DND-41 (cell line): ENCODE measurements at regions not wholly inside any gene's neighbourhood (a gene's known extent, or its start where the extent isn't known, plus 50 kb on each side); places are given as distances from the start of the nearest gene placed in this dataset.
"Not testable (repeated sequence)": the region's sequence is repeated elsewhere in the genome, so short reads cannot be mapped to it uniquely, and the experiment has no call there.

Experiments used
- EZH2 ChIP-seq: IDR thresholded peaks from 3 replicates; pipeline ENCODE4 v1.6.1; 2012; ENCODE audit warnings: borderline replicate concordance, low read depth, mild to moderate bottlenecking, moderate library complexity, low read length, inconsistent platforms; ENCODE audit not compliant: severe bottlenecking
- TF ChIP-seq, protein P1 (sequence below): IDR thresholded peaks from 2 replicates; pipeline ENCODE4 v1.5.1; 2012; ENCODE audit warnings: borderline replicate concordance, low read length, moderate library complexity, mild to moderate bottlenecking; ENCODE audit not compliant: poor library complexity, severe bottlenecking; ENCODE audit errors: extremely low read depth

DNA sequence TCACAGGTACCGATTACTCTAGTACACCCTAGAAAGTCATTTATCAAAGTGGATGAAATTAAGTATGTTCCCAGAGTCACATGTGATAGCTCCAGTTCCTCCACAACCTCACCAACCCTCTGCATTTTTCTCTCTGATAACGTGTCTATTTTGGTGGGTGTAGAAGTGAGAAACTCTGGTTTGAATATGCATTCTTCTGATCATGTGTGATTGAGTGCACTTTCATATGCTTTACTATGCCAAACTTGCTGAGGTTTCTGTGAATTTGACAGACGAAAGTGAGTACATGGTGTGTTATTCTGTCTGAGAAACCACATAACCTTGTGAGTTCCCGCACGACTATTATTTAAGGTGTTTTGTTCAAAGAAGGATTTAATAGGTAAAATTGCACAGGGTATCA, 81.1 kb downstream of the NAPG start:
- TF ChIP-seq, protein P1, sequence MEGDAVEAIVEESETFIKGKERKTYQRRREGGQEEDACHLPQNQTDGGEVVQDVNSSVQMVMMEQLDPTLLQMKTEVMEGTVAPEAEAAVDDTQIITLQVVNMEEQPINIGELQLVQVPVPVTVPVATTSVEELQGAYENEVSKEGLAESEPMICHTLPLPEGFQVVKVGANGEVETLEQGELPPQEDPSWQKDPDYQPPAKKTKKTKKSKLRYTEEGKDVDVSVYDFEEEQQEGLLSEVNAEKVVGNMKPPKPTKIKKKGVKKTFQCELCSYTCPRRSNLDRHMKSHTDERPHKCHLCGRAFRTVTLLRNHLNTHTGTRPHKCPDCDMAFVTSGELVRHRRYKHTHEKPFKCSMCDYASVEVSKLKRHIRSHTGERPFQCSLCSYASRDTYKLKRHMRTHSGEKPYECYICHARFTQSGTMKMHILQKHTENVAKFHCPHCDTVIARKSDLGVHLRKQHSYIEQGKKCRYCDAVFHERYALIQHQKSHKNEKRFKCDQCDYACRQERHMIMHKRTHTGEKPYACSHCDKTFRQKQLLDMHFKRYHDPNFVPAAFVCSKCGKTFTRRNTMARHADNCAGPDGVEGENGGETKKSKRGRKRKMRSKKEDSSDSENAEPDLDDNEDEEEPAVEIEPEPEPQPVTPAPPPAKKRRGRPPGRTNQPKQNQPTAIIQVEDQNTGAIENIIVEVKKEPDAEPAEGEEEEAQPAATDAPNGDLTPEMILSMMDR: not testable (repeated sequence)
- not testable (repeated sequence) for TF ChIP-seq EZH2
